Aorta (tissue), 5 donors: ENCODE measurements at regions not wholly inside any gene's neighbourhood (a gene's known extent, or its start where the extent isn't known, plus 50 kb on each side); places are given as distances from the start of the nearest gene placed in this dataset.

Experiments
- ATAC-seq: fragments of 200-7000 bp; cut with Tn5 transposase; one replicate; pipeline ENCODE4 v1.9.1; 2022; ENCODE audit warnings: moderate library complexity; ENCODE audit not compliant: low FRiP score
- DNase-seq, 2 donors: peaks; one replicate each; pipeline ENCODE4 v3.0.0-alpha.2; 2020
- H3K27ac ChIP-seq, 2 donors: one replicate each; pipeline ENCODE4 v1.5.1; 2013; ENCODE audit warnings: low read length in 2 of 2, mild to moderate bottlenecking in 2 of 2, moderate library complexity in 2 of 2, control low read depth in 1 of 2, inconsistent platforms in 1 of 2, low read depth in 1 of 2
- H3K27me3 ChIP-seq, 2 donors: one replicate each; pipeline ENCODE4 v1.6.1; 2013; ENCODE audit warnings: control low read depth in 1 of 2, low read length in 1 of 2, mild to moderate bottlenecking in 1 of 2, moderate library complexity in 1 of 2; ENCODE audit not compliant: insufficient read depth in 2 of 2, control insufficient read depth in 1 of 2
- H3K36me3 ChIP-seq, 2 donors: one replicate each; pipeline ENCODE4 v1.6.1; 2013; ENCODE audit warnings: control low read depth in 1 of 2, low read length in 1 of 2, mild to moderate bottlenecking in 1 of 2; ENCODE audit not compliant: insufficient read depth in 2 of 2, control insufficient read depth in 1 of 2
- H3K4me1 ChIP-seq, 2 donors: one replicate each; pipeline ENCODE4 v1.6.1; 2013; ENCODE audit warnings: low read length in 2 of 2, control low read depth in 1 of 2, mild to moderate bottlenecking in 1 of 2, moderate library complexity in 1 of 2; ENCODE audit not compliant: insufficient read depth in 2 of 2, control insufficient read depth in 1 of 2
- H3K4me3 ChIP-seq, 2 donors: one replicate each; pipeline ENCODE4 v1.5.1; 2013; ENCODE audit warnings: low read length in 2 of 2, control low read depth in 1 of 2, mild to moderate bottlenecking in 1 of 2
- H3K9me3 ChIP-seq: one replicate; pipeline ENCODE4 v1.6.1; 2013; ENCODE audit warnings: mild to moderate bottlenecking, low read length; ENCODE audit not compliant: control insufficient read depth
- WGBS, 2 donors: extraction: QIAGEN DNeasy Blood & Tissue Kit; methylation state at CpG; one replicate each; pipeline ENCODE4 v1.1.7; 2013; 5-methylcytosine and 5-hydroxymethylcytosine counted together
- intact Hi-C, 2 donors: fragments of 100-400 bp; cut with DNase I; formaldehyde crosslinking; loops; one replicate each; pipeline versions ENCODE4 v1.14.2 to v1.15.0; 2022
- donor health status: healthy with polysubstance abuse.
- donor health status: Bipolar disorder and iron deficiency.
- donor health status: DM: no; HTN: no; CAD: no.
- donor health status: DM: no; HTN: no; CAD: no.
- donor health status: DM: yes; HTN: yes; CAD: no.

GRCh38 chr2:180763263-180763989 is 217.0 kb upstream of the UBE2E3 start:
- ATAC-seq (no peak), DNase-seq (no peak)
- no peak overlapping the region for H3K4me3 ChIP-seq
- no peaks in the 10 kb centered on the region for H3K36me3 ChIP-seq
- WGBS, 2 donors: 55 to 58% methylated on average over 2 of the region's 2 CpGs
- H3K27me3 ChIP-seq: no peaks in the 10 kb centered on the region
- H3K27ac ChIP-seq: no peak overlapping the region
- no peaks in the 10 kb centered on the region for H3K9me3 ChIP-seq
- no peaks in the 10 kb centered on the region for H3K4me1 ChIP-seq
- intact Hi-C loops: no loop called here

- no peak for DNase-seq
- WGBS, 2 donors: 33 to 41% methylated on average over 5 of the region's 5 CpGs
- no peaks in the 10 kb centered on the region for H3K4me1 ChIP-seq
- ATAC-seq: no peak
- intact Hi-C loops: no loop called here
- H3K27ac ChIP-seq: no peak overlapping the region
- H3K27me3 ChIP-seq: no peaks in the 10 kb centered on the region
- no peak overlapping the region for H3K4me3 ChIP-seq
- H3K9me3 ChIP-seq: no peaks in the 10 kb centered on the region
- H3K36me3 ChIP-seq: no peaks in the 10 kb centered on the region
Observed at GRCh38 chr2:180761224-180761623, 219.2 kb upstream of the UBE2E3 start.

- ATAC-seq (no peak), DNase-seq (no peak)
- Histone ChIP-seq H3K4me3 (no peak overlapping the region), H3K27me3 (no peaks in the 10 kb centered on the region), H3K27ac (no peak overlapping the region), H3K4me1 (no peaks in the 10 kb centered on the region), H3K36me3 (no peaks in the 10 kb centered on the region), H3K9me3 (no peaks in the 10 kb centered on the region)
- 95 to 98% methylated on average over 1 of the region's 1 CpG for WGBS, 2 donors
- intact Hi-C loops: no loop called here
Observed at GRCh38 chr2:180759631-180760030, 220.8 kb upstream of the UBE2E3 start.

GRCh38 chr2:180753809-180754761 is 226.3 kb upstream of the UBE2E3 start:
- ATAC-seq (no peak), DNase-seq (no peak)
- Histone ChIP-seq H3K4me1 (no peaks in the 10 kb centered on the region), H3K4me3 (no peak overlapping the region), H3K27ac (no peak overlapping the region), H3K9me3 (no peaks in the 10 kb centered on the region), H3K36me3 (no peaks in the 10 kb centered on the region), H3K27me3 (no peaks in the 10 kb centered on the region)
- WGBS, 2 donors: 93 to 95% methylated on average over 5 of the region's 5 CpGs
- intact Hi-C loops: no loop called here

- intact Hi-C loops: no loop called here
- no peak for ATAC-seq
- Histone ChIP-seq H3K4me1 (no peaks in the 10 kb centered on the region), H3K4me3 (no peak overlapping the region), H3K36me3 (no peaks in the 10 kb centered on the region), H3K27ac (no peak overlapping the region), H3K27me3 (no peaks in the 10 kb centered on the region), H3K9me3 (no peaks in the 10 kb centered on the region)
- WGBS, 2 donors: 88 to 89% methylated on average over 4 of the region's 4 CpGs
- no peak for DNase-seq
Observed at GRCh38 chr2:180751306-180751920, 229.0 kb upstream of the UBE2E3 start.

GRCh38 chr2:180747728-180748127 is 232.7 kb upstream of the UBE2E3 start:
- no peak overlapping the region for H3K27ac ChIP-seq
- H3K4me3 ChIP-seq: no peak overlapping the region
- H3K4me1 ChIP-seq: no peaks in the 10 kb centered on the region
- intact Hi-C loops: no loop called here
- DNase-seq (no peak), ATAC-seq (no peak)
- no peaks in the 10 kb centered on the region for H3K9me3 ChIP-seq
- no peaks in the 10 kb centered on the region for H3K36me3 ChIP-seq
- 74% methylated on average over 3 of the region's 3 CpGs for WGBS, 2 donors
- H3K27me3 ChIP-seq: no peaks in the 10 kb centered on the region

GRCh38 chr2:180743401-180743800 is 237.0 kb upstream of the UBE2E3 start:
- WGBS, 2 donors: 52 to 59% methylated on average over 3 of the region's 3 CpGs
- no peaks in the 10 kb centered on the region for H3K4me1 ChIP-seq
- H3K4me3 ChIP-seq: no peak overlapping the region
- no peaks in the 10 kb centered on the region for H3K27me3 ChIP-seq
- no peak for ATAC-seq
- intact Hi-C loops: no loop called here
- DNase-seq: no peak
- H3K9me3 ChIP-seq: no peaks in the 10 kb centered on the region
- H3K27ac ChIP-seq: no peak overlapping the region
- H3K36me3 ChIP-seq: no peaks in the 10 kb centered on the region

- Histone ChIP-seq H3K4me3 (no peak overlapping the region), H3K27ac (no peak overlapping the region), H3K9me3 (no peaks in the 10 kb centered on the region), H3K4me1 (no peaks in the 10 kb centered on the region), H3K36me3 (no peaks in the 10 kb centered on the region), H3K27me3 (no peaks in the 10 kb centered on the region)
- DNase-seq: no peak
- no peak for ATAC-seq
- intact Hi-C loops: no loop called here
- 44 to 50% methylated on average over 4 of the region's 4 CpGs for WGBS, 2 donors
Observed at GRCh38 chr2:180742801-180743200, 237.6 kb upstream of the UBE2E3 start.
